ENCODE measurements at regions not wholly inside any gene's neighbourhood (a gene's known extent, or its start where the extent isn't known, plus 50 kb on each side); places are given as distances from the start of the nearest gene placed in this dataset.

DNA sequence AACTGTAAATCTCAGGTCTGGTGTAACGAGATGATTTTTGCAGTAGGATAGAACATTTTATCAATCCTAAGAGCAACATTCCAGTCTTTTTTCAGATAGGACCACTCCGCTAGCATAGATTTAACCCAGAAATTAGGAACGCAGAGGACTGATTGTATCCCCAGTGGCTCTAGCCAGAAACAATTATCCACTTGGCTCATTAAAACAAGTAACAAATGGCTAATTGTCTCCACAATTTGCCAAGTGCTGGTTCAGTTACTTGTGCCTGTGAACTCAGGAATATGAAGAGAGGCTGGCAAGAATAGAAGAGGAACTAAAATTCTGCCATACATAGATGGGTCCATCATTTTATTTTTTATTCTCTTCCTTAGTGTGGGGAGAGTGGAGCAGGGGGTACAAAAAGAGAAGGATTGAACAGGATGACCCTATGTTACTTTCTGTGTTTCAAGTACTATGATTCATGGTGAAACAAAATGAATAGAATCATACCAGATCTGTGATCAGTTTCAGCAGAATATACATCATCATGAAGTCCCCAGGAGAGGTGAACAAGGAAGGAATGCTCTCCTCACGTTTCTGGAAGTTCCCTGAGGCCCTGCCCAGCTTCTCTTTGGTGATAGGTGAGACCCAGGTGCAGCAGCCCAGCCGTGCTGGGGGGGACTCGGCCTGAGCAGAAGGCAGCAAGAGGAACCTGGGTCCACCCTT lies 121.6 kb downstream of the ARL4C start:
- H3K27me3 ChIP-seq (ENCODE audit: insufficient read depth, low read length): peaks cover 43% of the 10 kb centered on the region; the same call in 1 of the 2 replicates
- H2AFZ ChIP-seq (ENCODE audit: low read length, unreplicated experiment): no peak overlapping the region
- no peaks in the 10 kb centered on the region for H3K36me3 ChIP-seq (ENCODE audit: insufficient read depth, low read length)
- no peak overlapping the region for H3K27ac ChIP-seq (ENCODE audit: low read depth, low read length)
- no peaks in the 10 kb centered on the region for H3K4me1 ChIP-seq (ENCODE audit: control insufficient read depth, insufficient read depth, low read length, unreplicated experiment)
- no peaks in the 10 kb centered on the region for H3K79me2 ChIP-seq (ENCODE audit: control insufficient read depth, insufficient read depth, low read length, unreplicated experiment)
- H3K4me3 ChIP-seq (ENCODE audit: low read depth, low read length): no peak overlapping the region

DNA sequence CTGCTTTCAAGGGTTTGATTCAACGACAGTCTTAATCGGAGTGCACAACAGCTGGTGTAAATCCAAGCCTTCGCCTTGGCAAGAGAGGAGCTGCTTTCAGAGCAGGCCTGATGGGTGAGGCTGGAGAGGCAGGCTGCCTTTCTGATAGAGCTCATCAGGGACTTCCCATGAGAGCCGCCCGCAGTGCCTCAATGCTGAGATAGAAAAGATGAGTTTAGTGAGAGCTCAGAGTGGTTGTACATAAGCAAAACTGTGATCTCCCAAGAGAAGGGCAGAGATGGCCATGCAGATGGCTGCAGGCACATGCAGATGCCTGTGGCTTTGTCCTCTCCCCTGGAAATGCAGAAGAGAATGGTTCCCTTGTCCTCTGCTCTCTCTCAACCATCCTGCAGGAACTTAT lies 122.1 kb downstream of the ARL4C start:
- no peak overlapping the region for H3K27ac ChIP-seq (ENCODE audit: low read depth, low read length)
- peaks cover 43% of the 10 kb centered on the region; the same call in 1 of the 2 replicates for H3K27me3 ChIP-seq (ENCODE audit: insufficient read depth, low read length)
- no peak overlapping the region for H3K4me3 ChIP-seq (ENCODE audit: low read depth, low read length)
- no peaks in the 10 kb centered on the region for H3K36me3 ChIP-seq (ENCODE audit: insufficient read depth, low read length)
- H3K79me2 ChIP-seq (ENCODE audit: control insufficient read depth, insufficient read depth, low read length, unreplicated experiment): no peaks in the 10 kb centered on the region
- no peak overlapping the region for H2AFZ ChIP-seq (ENCODE audit: low read length, unreplicated experiment)
- H3K4me1 ChIP-seq (ENCODE audit: control insufficient read depth, insufficient read depth, low read length, unreplicated experiment): no peaks in the 10 kb centered on the region

DNA sequence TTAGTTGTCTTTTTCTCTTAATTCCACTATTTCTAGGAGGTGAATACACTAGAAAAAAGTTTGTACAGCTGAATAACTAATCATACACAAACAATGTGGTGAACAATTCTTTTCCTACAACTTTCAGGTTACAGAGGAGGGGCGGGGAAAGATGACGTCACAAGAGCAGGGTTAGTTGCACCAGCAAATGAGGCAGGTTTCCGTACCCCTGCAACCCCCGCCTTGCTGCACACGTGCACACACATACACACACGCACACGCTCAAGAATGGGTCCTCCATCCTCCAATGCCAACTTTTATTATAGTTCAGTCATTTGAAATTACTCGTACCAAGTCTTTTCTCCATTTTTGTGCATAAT lies 122.8 kb downstream of the ARL4C start:
- H3K27me3 ChIP-seq (ENCODE audit: insufficient read depth, low read length): peaks cover 43% of the 10 kb centered on the region; the same call in 1 of the 2 replicates
- H3K4me3 ChIP-seq (ENCODE audit: low read depth, low read length): no peak overlapping the region
- no peaks in the 10 kb centered on the region for H3K4me1 ChIP-seq (ENCODE audit: control insufficient read depth, insufficient read depth, low read length, unreplicated experiment)
- no peak overlapping the region for H3K27ac ChIP-seq (ENCODE audit: low read depth, low read length)
- H3K79me2 ChIP-seq (ENCODE audit: control insufficient read depth, insufficient read depth, low read length, unreplicated experiment): no peaks in the 10 kb centered on the region
- no peaks in the 10 kb centered on the region for H3K36me3 ChIP-seq (ENCODE audit: insufficient read depth, low read length)
- no peak overlapping the region for H2AFZ ChIP-seq (ENCODE audit: low read length, unreplicated experiment)

DNA sequence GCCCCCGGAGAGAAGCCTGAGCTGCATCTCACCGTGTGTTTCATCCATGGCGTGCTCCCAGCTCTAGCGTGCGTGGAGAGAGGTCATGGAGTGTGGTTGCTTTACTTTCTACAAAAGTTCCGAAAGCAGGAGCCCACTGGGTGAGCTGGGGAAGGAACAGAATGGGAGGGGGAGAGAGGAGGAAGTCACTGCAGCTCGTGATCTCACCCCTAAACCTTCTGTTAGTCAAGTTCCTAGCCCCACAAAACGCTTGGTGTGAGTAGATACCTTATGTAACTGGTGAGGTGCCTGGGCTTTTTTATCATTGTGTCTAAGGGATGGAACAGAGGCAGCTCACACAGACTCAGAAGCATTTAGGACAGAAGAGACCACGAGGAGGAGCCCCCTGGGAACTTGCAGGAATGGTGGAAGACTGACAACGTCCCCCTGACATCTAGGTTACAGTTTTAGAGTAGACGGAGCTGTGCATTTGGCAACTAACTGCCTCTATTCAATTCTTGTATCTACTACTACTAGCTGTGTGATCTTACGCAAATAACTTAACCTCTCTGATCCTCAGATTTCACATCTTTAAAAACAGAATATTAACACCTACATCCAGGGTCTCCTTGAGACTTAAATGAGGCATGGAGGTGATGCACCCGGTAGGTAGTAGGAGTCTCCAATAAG lies 123.3 kb downstream of the ARL4C start:
- Histone ChIP-seq H3K27ac (ENCODE audit: low read depth, low read length) (no peak overlapping the region), H2AFZ (ENCODE audit: low read length, unreplicated experiment) (no peak overlapping the region), H3K79me2 (ENCODE audit: control insufficient read depth, insufficient read depth, low read length, unreplicated experiment) (no peaks in the 10 kb centered on the region), H3K36me3 (ENCODE audit: insufficient read depth, low read length) (no peaks in the 10 kb centered on the region), H3K27me3 (ENCODE audit: insufficient read depth, low read length) (peaks cover 43% of the 10 kb centered on the region; the same call in 1 of the 2 replicates), H3K4me3 (ENCODE audit: low read depth, low read length) (no peak overlapping the region), H3K4me1 (ENCODE audit: control insufficient read depth, insufficient read depth, low read length, unreplicated experiment) (no peaks in the 10 kb centered on the region)

DNA sequence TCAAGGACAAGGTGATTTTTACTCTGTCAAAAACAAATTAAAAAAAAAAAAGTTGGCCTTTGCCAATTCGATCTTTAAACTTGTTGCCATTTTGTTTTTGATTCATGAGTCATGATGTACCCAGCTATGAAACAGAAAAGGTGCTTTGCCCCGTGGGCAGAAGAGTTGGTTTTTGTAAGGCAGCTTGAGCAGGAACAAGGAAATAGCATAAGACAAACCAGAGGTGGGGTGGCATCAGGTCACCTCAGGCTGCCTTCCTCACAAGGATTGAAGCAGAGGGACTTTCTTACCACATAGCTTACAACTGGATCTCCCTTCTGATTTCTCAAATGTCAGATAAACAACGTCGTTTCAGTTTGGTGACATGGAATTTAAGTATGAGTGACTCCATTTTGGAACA lies 123.8 kb downstream of the ARL4C start:
- H3K27me3 ChIP-seq (ENCODE audit: insufficient read depth, low read length): peaks cover 42% of the 10 kb centered on the region; the same call in 1 of the 2 replicates
- no peak overlapping the region for H3K4me3 ChIP-seq (ENCODE audit: low read depth, low read length)
- no peak overlapping the region for H3K27ac ChIP-seq (ENCODE audit: low read depth, low read length)
- no peaks in the 10 kb centered on the region for H3K36me3 ChIP-seq (ENCODE audit: insufficient read depth, low read length)
- H3K4me1 ChIP-seq (ENCODE audit: control insufficient read depth, insufficient read depth, low read length, unreplicated experiment): no peaks in the 10 kb centered on the region
- H2AFZ ChIP-seq (ENCODE audit: low read length, unreplicated experiment): no peak overlapping the region
- H3K79me2 ChIP-seq (ENCODE audit: control insufficient read depth, insufficient read depth, low read length, unreplicated experiment): no peaks in the 10 kb centered on the region

DNA sequence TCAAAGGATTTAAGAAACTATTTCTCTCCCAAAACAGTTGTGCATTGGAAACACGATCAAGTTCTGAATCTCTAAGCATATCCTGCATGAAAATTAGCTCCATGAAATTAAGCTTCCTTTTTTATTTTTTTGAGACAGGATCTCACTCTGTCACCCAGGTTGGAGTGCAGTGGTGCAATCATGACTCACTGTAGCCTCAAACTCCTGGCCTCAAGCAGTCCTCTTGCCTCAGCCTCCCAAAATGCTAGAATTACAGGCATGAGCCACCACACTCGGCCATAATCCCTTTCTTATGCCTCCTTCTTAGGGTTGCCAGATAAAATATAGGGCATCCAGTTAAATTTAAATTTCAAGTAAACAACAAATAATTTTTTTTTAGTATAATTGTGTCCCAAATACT lies 124.4 kb downstream of the ARL4C start:
- H3K4me3 ChIP-seq (ENCODE audit: low read depth, low read length): no peak overlapping the region
- H3K36me3 ChIP-seq (ENCODE audit: insufficient read depth, low read length): no peaks in the 10 kb centered on the region
- H3K4me1 ChIP-seq (ENCODE audit: control insufficient read depth, insufficient read depth, low read length, unreplicated experiment): no peaks in the 10 kb centered on the region
- no peaks in the 10 kb centered on the region for H3K79me2 ChIP-seq (ENCODE audit: control insufficient read depth, insufficient read depth, low read length, unreplicated experiment)
- no peak overlapping the region for H3K27ac ChIP-seq (ENCODE audit: low read depth, low read length)
- H2AFZ ChIP-seq (ENCODE audit: low read length, unreplicated experiment): no peak overlapping the region
- H3K27me3 ChIP-seq (ENCODE audit: insufficient read depth, low read length): peaks cover 37% of the 10 kb centered on the region; the same call in 1 of the 2 replicates

DNA sequence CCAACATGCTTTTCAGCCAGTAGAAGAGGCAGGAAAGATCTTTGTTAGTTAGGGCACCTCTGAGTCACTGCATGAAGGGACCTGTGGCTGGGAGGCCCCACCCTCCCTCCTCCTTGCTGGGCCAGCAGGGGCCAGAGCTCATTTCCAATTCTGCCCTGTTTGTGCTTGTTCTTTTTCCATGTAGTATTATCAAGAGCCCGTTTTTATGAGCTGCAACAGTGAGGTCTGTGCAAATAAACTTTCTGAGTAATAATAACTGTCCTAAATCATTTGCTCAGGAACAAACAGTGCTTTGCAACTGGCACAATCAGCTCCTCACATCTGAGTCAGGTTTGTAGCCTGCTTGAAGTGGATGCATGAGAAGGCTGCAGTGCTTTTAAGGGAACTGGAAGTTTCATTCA lies 128.0 kb downstream of the ARL4C start:
- H3K79me2 ChIP-seq (ENCODE audit: control insufficient read depth, insufficient read depth, low read length, unreplicated experiment): no peaks in the 10 kb centered on the region
- H3K36me3 ChIP-seq (ENCODE audit: insufficient read depth, low read length): no peaks in the 10 kb centered on the region
- H2AFZ ChIP-seq (ENCODE audit: low read length, unreplicated experiment): no peak overlapping the region
- no peaks in the 10 kb centered on the region for H3K4me1 ChIP-seq (ENCODE audit: control insufficient read depth, insufficient read depth, low read length, unreplicated experiment)
- no peak overlapping the region for H3K27ac ChIP-seq (ENCODE audit: low read depth, low read length)
- no peak overlapping the region for H3K4me3 ChIP-seq (ENCODE audit: low read depth, low read length)
- H3K27me3 ChIP-seq (ENCODE audit: insufficient read depth, low read length): peaks cover 8% of the 10 kb centered on the region; the same call in 1 of the 2 replicates

DNA sequence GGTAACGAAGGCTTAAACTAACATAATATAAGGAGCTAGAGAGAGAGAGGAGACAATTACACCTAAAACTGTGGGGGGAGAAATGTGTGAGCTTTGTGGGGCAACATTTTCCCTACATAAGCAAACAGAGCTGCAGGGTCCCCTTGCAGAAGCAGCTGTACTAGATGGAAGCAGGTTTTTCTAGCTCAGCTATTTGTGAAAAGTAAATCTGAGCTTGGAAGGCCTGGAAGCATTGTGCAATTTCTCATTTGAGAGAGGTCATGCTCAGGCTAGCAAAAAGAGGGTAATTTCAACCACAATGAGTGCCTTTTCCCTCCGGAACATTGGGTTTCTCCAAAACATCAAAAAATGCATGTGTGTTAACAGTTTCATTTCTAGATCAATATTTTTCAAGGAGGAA lies 130.0 kb downstream of the ARL4C start:
- Histone ChIP-seq H3K27ac (ENCODE audit: low read depth, low read length) (no peak overlapping the region), H3K4me3 (ENCODE audit: low read depth, low read length) (no peak overlapping the region), H3K27me3 (ENCODE audit: insufficient read depth, low read length) (no peaks in the 10 kb centered on the region), H2AFZ (ENCODE audit: low read length, unreplicated experiment) (no peak overlapping the region), H3K36me3 (ENCODE audit: insufficient read depth, low read length) (no peaks in the 10 kb centered on the region), H3K79me2 (ENCODE audit: control insufficient read depth, insufficient read depth, low read length, unreplicated experiment) (no peaks in the 10 kb centered on the region), H3K4me1 (ENCODE audit: control insufficient read depth, insufficient read depth, low read length, unreplicated experiment) (peaks cover 3% of the 10 kb centered on the region)

DNA sequence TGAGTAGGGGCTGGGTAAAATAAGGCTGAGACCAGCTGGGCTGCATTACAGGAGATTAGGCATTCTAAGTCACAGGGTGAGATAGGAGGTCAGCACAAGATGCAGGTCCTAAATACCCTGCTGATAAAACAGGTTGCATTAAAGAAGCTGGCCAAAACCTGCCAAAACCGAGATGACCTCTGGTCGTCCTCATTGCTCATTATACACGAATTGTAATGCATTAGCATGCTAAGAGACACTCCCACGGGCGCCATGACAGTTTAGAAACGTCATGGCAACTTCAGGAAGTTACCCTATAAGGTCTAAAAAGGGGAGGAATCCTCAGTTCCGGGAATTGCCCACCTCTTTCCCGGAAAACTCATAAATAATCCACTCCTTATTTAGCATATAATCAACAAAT lies 132.2 kb downstream of the ARL4C start:
- no peaks in the 10 kb centered on the region for H3K79me2 ChIP-seq (ENCODE audit: control insufficient read depth, insufficient read depth, low read length, unreplicated experiment)
- peaks cover 16% of the 10 kb centered on the region; the same call in 1 of the 2 replicates for H3K27me3 ChIP-seq (ENCODE audit: insufficient read depth, low read length)
- no peak overlapping the region for H3K27ac ChIP-seq (ENCODE audit: low read depth, low read length)
- no peak overlapping the region for H3K4me3 ChIP-seq (ENCODE audit: low read depth, low read length)
- no peaks in the 10 kb centered on the region for H3K36me3 ChIP-seq (ENCODE audit: insufficient read depth, low read length)
- peaks cover 3% of the 10 kb centered on the region for H3K4me1 ChIP-seq (ENCODE audit: control insufficient read depth, insufficient read depth, low read length, unreplicated experiment)
- H2AFZ ChIP-seq (ENCODE audit: low read length, unreplicated experiment): no peak overlapping the region

DNA sequence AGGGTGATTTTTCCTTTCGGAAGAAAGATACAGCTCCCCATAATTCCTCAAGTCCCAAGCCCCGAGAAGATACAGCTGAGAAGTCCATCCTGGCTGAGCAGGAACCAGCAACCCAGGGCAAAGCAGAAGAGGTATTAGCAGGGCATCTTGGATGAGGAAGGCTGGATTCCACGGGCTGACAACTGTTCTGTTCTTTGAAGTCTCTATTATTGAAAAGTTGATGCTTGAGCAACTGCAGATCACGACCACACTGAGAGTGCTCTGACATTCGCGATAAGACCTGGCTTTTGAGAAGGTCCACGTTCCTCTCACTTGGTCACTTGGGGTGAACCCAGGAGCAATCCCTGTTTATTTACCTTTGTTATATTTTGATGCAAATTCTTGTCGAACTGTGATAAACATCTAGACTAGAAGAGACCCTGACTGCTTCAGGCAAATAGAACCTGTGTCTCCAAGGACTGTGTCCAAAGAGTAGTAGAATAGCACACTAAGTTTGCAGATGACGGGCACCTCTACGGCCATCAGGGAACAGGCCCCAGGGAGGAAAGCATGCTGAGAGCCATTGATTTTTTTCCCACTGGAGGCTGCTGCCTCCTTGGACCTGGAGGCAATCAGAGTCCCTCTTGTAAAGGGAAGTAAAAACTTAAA lies 133.1 kb downstream of the ARL4C start:
- Histone ChIP-seq H3K27ac (ENCODE audit: low read depth, low read length) (no peak overlapping the region), H3K4me3 (ENCODE audit: low read depth, low read length) (no peak overlapping the region), H2AFZ (ENCODE audit: low read length, unreplicated experiment) (no peak overlapping the region), H3K4me1 (ENCODE audit: control insufficient read depth, insufficient read depth, low read length, unreplicated experiment) (peaks cover 3% of the 10 kb centered on the region), H3K79me2 (ENCODE audit: control insufficient read depth, insufficient read depth, low read length, unreplicated experiment) (no peaks in the 10 kb centered on the region), H3K36me3 (ENCODE audit: insufficient read depth, low read length) (no peaks in the 10 kb centered on the region), H3K27me3 (ENCODE audit: insufficient read depth, low read length) (peaks cover 24% of the 10 kb centered on the region; the same call in 1 of the 2 replicates)

All from ACC112 (cell line).